HepG2 (cell line): ENCODE measurements at regions not wholly inside any gene's neighbourhood (a gene's known extent, or its start where the extent isn't known, plus 50 kb on each side); places are given as distances from the start of the nearest gene placed in this dataset.

Experiments
- ATAC-seq: fragments of 200-7000 bp; cut with Tn5 transposase; 3 replicates; pipeline ENCODE4 v1.9.1; 2020; ENCODE audit warnings: mild to moderate bottlenecking, moderate library complexity
- BruUV-seq: library from RNA; stranded (reverse); fragments of 400-500 nt; replicated peaks from 2 replicates; lab custom pipeline; 2021; lab: Mats Ljungman, UMichigan
- CTCF ChIA-PET: fragments of 300-600 bp; formaldehyde crosslinking; extraction: SDS; loops from one replicate; lab custom pipeline; 2021; ENCODE audit warnings: low total read pairs, inconsistent platforms, low intra/inter-chr PET ratio; lab: Yijun Ruan, JAX
- POLR2A ChIA-PET: fragments of 350-600 bp; sonication (Branson Sonifier 250); formaldehyde crosslinking; loops from one replicate; lab custom pipeline; 2020; ENCODE audit warnings: antibody characterized with exemption, inconsistent platforms; lab: Yijun Ruan, JAX
- DNase-seq: peaks from one replicate; pipeline ENCODE4 v3.0.0-alpha.2; 2015; ENCODE audit warnings: low spot score
- FAIRE-seq: peaks from 3 replicates; lab custom pipeline; 2011; peaks lifted over from hg19 to GRCh38; lab: Jason Lieb, UNC
- H2AFZ ChIP-seq: one replicate; pipeline ENCODE4 v1.6.1; 2011; ENCODE audit warnings: low read length, inconsistent platforms
- H3K27ac ChIP-seq: fragments of 300-600 bp; 3 replicates; pipeline ENCODE4 v1.8.0; 2011; ENCODE audit warnings: mixed run types, mild to moderate bottlenecking, mixed read lengths, low read length, inconsistent platforms; ENCODE audit not compliant: insufficient read depth; ENCODE audit errors: extremely low read length
- H3K27me3 ChIP-seq, 2 experiments: fragments of 200-600 bp in 1 of 2; 2 replicates in 1 of 2; 3 replicates in 1 of 2; pipeline versions ENCODE4 v1.6.0 to v1.8.0; 2011; ENCODE audit warnings: low read length in 2 of 2, mild to moderate bottlenecking in 2 of 2, moderate library complexity in 2 of 2, inconsistent platforms in 1 of 2; ENCODE audit not compliant: insufficient read depth in 2 of 2, control insufficient read depth in 1 of 2
- H3K36me3 ChIP-seq, 2 experiments: fragments of 200-600 bp in 1 of 2; replicated peaks in 1 of 2; 2 replicates in 1 of 2; 3 replicates in 1 of 2; pipeline versions ENCODE4 v1.5.1 to v1.8.0; 2011; ENCODE audit warnings: low read length in 2 of 2, inconsistent platforms in 1 of 2; ENCODE audit not compliant: insufficient read depth in 2 of 2, control insufficient read depth in 1 of 2
- H3K4me1 ChIP-seq: 2 replicates; pipeline ENCODE4 v1.5.1; 2012; ENCODE audit warnings: low read length, inconsistent platforms; ENCODE audit not compliant: insufficient read depth
- H3K4me2 ChIP-seq: 2 replicates; pipeline ENCODE4 v1.6.0; 2011; ENCODE audit warnings: low read depth, low read length, inconsistent platforms
- H3K4me3 ChIP-seq, 3 experiments: fragments of 200-600 bp in 1 of 3; sonication (generic), shearing (Covaris generic) in 1 of 3; replicated peaks in 1 of 3; 2 replicates each; pipeline ENCODE4 v1.5.1; 2011 to 2016; ENCODE audit warnings: low read length in 3 of 3, inconsistent platforms in 2 of 3, low read depth in 2 of 3, mild to moderate bottlenecking in 2 of 3, control low read depth in 1 of 3, mixed read lengths in 1 of 3; ENCODE audit not compliant: insufficient read depth in 1 of 3
- H3K79me2 ChIP-seq: one replicate; pipeline ENCODE4 v1.6.1; 2011; ENCODE audit warnings: low read length, inconsistent platforms; ENCODE audit not compliant: insufficient read depth
- H3K9ac ChIP-seq: 2 replicates; pipeline ENCODE4 v1.6.0; 2011; ENCODE audit warnings: mild to moderate bottlenecking, low read depth, low read length, inconsistent platforms; ENCODE audit not compliant: insufficient read depth
- H3K9me3 ChIP-seq: 2 replicates; pipeline ENCODE4 v1.5.1; 2012; ENCODE audit warnings: mild to moderate bottlenecking, low read length
- H4K20me1 ChIP-seq: 2 replicates; pipeline ENCODE4 v1.6.0; 2011; ENCODE audit warnings: inconsistent platforms, mild to moderate bottlenecking, low read length, moderate library complexity; ENCODE audit not compliant: insufficient read depth
- ATAD3A ChIP-seq: sonication (generic); formaldehyde crosslinking; IDR thresholded peaks from 2 replicates; pipeline ENCODE4 v1.4.0; 2020; ENCODE audit warnings: missing genetic modification reagents
- BCL6 ChIP-seq: IDR thresholded peaks from 2 replicates; pipeline ENCODE4 v1.6.1; 2016; ENCODE audit warnings: missing genetic modification reagents, missing compliant biosample characterization
- FOSL2 ChIP-seq: sonication (generic); formaldehyde crosslinking; IDR thresholded peaks from 2 replicates; pipeline ENCODE4 v1.4.0; 2020; ENCODE audit warnings: missing genetic modification reagents
- KAT8 ChIP-seq: IDR thresholded peaks from 2 replicates; pipeline ENCODE4 v1.6.1; 2016; ENCODE audit warnings: missing genetic modification reagents, missing compliant biosample characterization
- MAFK ChIP-seq, 2 experiments: IDR thresholded peaks in 1 of 2; conservative IDR thresholded peaks in 1 of 2; 2 replicates each; pipeline ENCODE4 v1.6.1; 2011; ENCODE audit warnings: improper control_type of control experiment in 2 of 2, low read length in 2 of 2
- RARA ChIP-seq: IDR thresholded peaks from 2 replicates; pipeline ENCODE4 v1.6.1; 2016; ENCODE audit warnings: missing genetic modification reagents, missing compliant biosample characterization
- SKIL ChIP-seq: sonication (generic); formaldehyde crosslinking; IDR thresholded peaks from 2 replicates; pipeline ENCODE4 v1.8.0; 2022; ENCODE audit warnings: missing genetic modification reagents, mild to moderate bottlenecking, moderate library complexity, borderline replicate concordance
- TGIF2 ChIP-seq: IDR thresholded peaks from 2 replicates; pipeline ENCODE4 v1.6.1; 2016; ENCODE audit warnings: control low read depth, missing compliant biosample characterization
- WIZ ChIP-seq: sonication (generic); formaldehyde crosslinking; IDR thresholded peaks from 2 replicates; pipeline ENCODE4 v1.5.1; 2020; ENCODE audit warnings: mild to moderate bottlenecking, missing genetic modification reagents
- ZNF143 ChIP-seq: sonication (generic); formaldehyde crosslinking; IDR thresholded peaks from 2 replicates; pipeline ENCODE4 v1.4.0; 2020; ENCODE audit warnings: missing genetic modification reagents
- ZNF251 ChIP-seq: sonication (generic); formaldehyde crosslinking; IDR thresholded peaks from 2 replicates; pipeline ENCODE4 v1.9.0; 2021; ENCODE audit warnings: mild to moderate bottlenecking, missing genetic modification reagents
- ZNF260 ChIP-seq: sonication (generic); formaldehyde crosslinking; IDR thresholded peaks from 2 replicates; pipeline ENCODE4 v1.4.0; 2020; ENCODE audit warnings: missing genetic modification reagents, low read depth, mild to moderate bottlenecking, borderline replicate concordance
- ZNF3 ChIP-seq: IDR thresholded peaks from 2 replicates; pipeline ENCODE4 v1.7.0; 2017; ENCODE audit warnings: inconsistent platforms
- ZSCAN20 ChIP-seq: sonication (generic); formaldehyde crosslinking; IDR thresholded peaks from 2 replicates; pipeline ENCODE4 v1.4.0; 2020; ENCODE audit warnings: missing genetic modification reagents, mild to moderate bottlenecking, borderline replicate concordance
- WGBS: methylation state at CpG from one replicate; pipeline ENCODE4 v1.1.6; 2017; ENCODE audit warnings: low lambda C conversion rate; 5-methylcytosine and 5-hydroxymethylcytosine counted together
- in situ Hi-C: cut with HindIII; loops from 2 replicates; pipeline ENCODE4 v1.10.0; 2017; ENCODE audit warnings: low pct_unique_long_range_greater_than_20kb; ENCODE audit not compliant: extremely low pct_ligation_motif_present
- intact Hi-C: fragments of 100-400 bp; cut with micrococcal nuclease; formaldehyde crosslinking; loops from one replicate; pipeline ENCODE4 v1.10.0; 2022; ENCODE audit not compliant: unreplicated experiment
- TF ChIP-seq, protein P1 (sequence below): sonication (generic); formaldehyde crosslinking; IDR thresholded peaks from 2 replicates; pipeline ENCODE4 v1.9.0; 2021; ENCODE audit warnings: mild to moderate bottlenecking, missing genetic modification reagents

- TF ChIP-seq, protein P1, sequence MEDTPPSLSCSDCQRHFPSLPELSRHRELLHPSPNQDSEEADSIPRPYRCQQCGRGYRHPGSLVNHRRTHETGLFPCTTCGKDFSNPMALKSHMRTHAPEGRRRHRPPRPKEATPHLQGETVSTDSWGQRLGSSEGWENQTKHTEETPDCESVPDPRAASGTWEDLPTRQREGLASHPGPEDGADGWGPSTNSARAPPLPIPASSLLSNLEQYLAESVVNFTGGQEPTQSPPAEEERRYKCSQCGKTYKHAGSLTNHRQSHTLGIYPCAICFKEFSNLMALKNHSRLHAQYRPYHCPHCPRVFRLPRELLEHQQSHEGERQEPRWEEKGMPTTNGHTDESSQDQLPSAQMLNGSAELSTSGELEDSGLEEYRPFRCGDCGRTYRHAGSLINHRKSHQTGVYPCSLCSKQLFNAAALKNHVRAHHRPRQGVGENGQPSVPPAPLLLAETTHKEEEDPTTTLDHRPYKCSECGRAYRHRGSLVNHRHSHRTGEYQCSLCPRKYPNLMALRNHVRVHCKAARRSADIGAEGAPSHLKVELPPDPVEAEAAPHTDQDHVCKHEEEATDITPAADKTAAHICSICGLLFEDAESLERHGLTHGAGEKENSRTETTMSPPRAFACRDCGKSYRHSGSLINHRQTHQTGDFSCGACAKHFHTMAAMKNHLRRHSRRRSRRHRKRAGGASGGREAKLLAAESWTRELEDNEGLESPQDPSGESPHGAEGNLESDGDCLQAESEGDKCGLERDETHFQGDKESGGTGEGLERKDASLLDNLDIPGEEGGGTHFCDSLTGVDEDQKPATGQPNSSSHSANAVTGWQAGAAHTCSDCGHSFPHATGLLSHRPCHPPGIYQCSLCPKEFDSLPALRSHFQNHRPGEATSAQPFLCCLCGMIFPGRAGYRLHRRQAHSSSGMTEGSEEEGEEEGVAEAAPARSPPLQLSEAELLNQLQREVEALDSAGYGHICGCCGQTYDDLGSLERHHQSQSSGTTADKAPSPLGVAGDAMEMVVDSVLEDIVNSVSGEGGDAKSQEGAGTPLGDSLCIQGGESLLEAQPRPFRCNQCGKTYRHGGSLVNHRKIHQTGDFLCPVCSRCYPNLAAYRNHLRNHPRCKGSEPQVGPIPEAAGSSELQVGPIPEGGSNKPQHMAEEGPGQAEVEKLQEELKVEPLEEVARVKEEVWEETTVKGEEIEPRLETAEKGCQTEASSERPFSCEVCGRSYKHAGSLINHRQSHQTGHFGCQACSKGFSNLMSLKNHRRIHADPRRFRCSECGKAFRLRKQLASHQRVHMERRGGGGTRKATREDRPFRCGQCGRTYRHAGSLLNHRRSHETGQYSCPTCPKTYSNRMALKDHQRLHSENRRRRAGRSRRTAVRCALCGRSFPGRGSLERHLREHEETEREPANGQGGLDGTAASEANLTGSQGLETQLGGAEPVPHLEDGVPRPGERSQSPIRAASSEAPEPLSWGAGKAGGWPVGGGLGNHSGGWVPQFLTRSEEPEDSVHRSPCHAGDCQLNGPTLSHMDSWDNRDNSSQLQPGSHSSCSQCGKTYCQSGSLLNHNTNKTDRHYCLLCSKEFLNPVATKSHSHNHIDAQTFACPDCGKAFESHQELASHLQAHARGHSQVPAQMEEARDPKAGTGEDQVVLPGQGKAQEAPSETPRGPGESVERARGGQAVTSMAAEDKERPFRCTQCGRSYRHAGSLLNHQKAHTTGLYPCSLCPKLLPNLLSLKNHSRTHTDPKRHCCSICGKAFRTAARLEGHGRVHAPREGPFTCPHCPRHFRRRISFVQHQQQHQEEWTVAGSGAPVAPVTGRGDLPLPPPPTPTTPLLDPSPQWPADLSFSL (CRISPR knock-in tag) = no peak
- no peak for TF ChIP-seq WIZ (CRISPR knock-in tag)
- no peak for TF ChIP-seq RARA
- TF ChIP-seq ZNF251 (CRISPR knock-in tag) = no peak
- no peak for TF ChIP-seq MAFK (conservative IDR thresholded peaks at IDR 0.05 in 1 of 2, IDR thresholded peaks at IDR 0.05 in 1 of 2; ENCODE audit: low read length in 2 of 2)
- TF ChIP-seq ZNF260 (CRISPR knock-in tag) = no peak
These were observed 615.9 kb upstream of the MIS18BP1 start (continued) for GRCh38 chr14:45868863-45869262.

DNA sequence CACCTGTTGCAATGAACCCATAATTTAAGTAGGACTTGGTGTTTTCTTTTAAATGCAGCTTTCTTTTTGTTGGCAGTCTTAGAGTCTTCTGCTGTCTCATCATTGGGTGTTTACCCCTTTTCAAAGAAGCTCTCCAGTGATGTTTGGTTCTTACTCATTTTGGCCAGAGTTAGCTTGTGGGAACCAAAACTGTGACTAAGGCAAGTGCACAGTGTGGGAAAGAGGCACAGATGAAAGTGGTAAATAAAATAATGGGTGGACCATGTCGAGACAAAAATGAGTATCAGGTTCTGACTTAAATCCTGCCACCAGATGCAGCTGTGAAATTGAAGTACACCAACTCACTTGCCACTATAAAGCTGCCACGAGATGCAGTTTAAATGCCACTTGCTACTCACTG lies 615.4 kb upstream of the MIS18BP1 start:
- no TSS peak for BruUV-seq
- H3K9ac ChIP-seq = no peak overlapping the region
- H3K27me3 ChIP-seq = no peaks in the 10 kb centered on the region
- no peak overlapping the region for H3K4me2 ChIP-seq
- no peak overlapping the region for H3K27ac ChIP-seq
- H4K20me1 ChIP-seq = no peaks in the 10 kb centered on the region
- H3K4me1 ChIP-seq = no peaks in the 10 kb centered on the region
- 0% methylated on average over 2 of the region's 2 CpGs for WGBS
- TF ChIP-seq ZNF143 (CRISPR knock-in tag) (no peak), ZNF3 (no peak), SKIL (CRISPR knock-in tag) (no peak), TGIF2 (CRISPR knock-in tag) (no peak), ATAD3A (CRISPR knock-in tag) (no peak), FOSL2 (CRISPR knock-in tag) (no peak), KAT8 (no peak), BCL6 (CRISPR knock-in tag) (no peak), ZSCAN20 (CRISPR knock-in tag) (no peak)
- TF ChIP-seq, all 625 proteins: peak for 0
- Histone ChIP-seq H2AFZ (no peak overlapping the region), H3K79me2 (no peaks in the 10 kb centered on the region), H3K36me3 (no peaks in the 10 kb centered on the region), H3K4me3 (no peak overlapping the region), H3K9me3 (peaks cover 45% of the 10 kb centered on the region)
- CTCF ChIA-PET = no interaction called here
- POLR2A ChIA-PET = no interaction called here
- no peak for FAIRE-seq
- no peak for DNase-seq
- intact Hi-C loops = no loop called here
- no peak for ATAC-seq
- in situ Hi-C loops = no loop called here
